Fibroblast of peridontal ligament (primary cell): ENCODE measurements at regions not wholly inside any gene's neighbourhood (a gene's known extent, or its start where the extent isn't known, plus 50 kb on each side); places are given as distances from the start of the nearest gene placed in this dataset.

Source experiments
- DNase-seq: peaks from one replicate; pipeline ENCODE4 v3.0.0-alpha.2; 2010; ENCODE audit errors: extremely low read depth

GRCh38 chr2:63780518-63781155, 61.1 kb upstream of the UGP2 start:
- DNase-seq: peak; percentile 43

GRCh38 chr2:63784461-63784860, 57.2 kb upstream of the UGP2 start:
- DNase-seq: peak; percentile 9

- no peak for DNase-seq
These were observed 56.6 kb upstream of the UGP2 start for GRCh38 chr2:63785096-63785495.

GRCh38 chr2:63786471-63786870, 55.2 kb upstream of the UGP2 start:
- peak; percentile 86 for DNase-seq

GRCh38 chr2:63788071-63788470, 53.6 kb upstream of the UGP2 start:
- peak; percentile 69 for DNase-seq

GRCh38 chr2:63789338-63790020, 52.2 kb upstream of the UGP2 start:
- peak; percentile 93 for DNase-seq

- DNase-seq: peak; percentile 30
These were observed 51.2 kb upstream of the UGP2 start for GRCh38 chr2:63790491-63790890.

- peak; percentile 94 for DNase-seq
These were observed 50.8 kb upstream of the UGP2 start for GRCh38 chr2:63790906-63791305.

- DNase-seq: no peak
These were observed 50.3 kb upstream of the UGP2 start for GRCh38 chr2:63791387-63791786.
